Keratinocyte (primary cell): ENCODE measurements at regions not wholly inside any gene's neighbourhood (a gene's known extent, or its start where the extent isn't known, plus 50 kb on each side); places are given as distances from the start of the nearest gene placed in this dataset.

Experiments
- DNase-seq: peaks from one replicate; pipeline ENCODE4 v3.0.0-alpha.2; 2011; ENCODE audit warnings: low read depth, missing footprints, low spot score
- FAIRE-seq: peaks from 2 replicates; lab custom pipeline; 2011; peaks lifted over from hg19 to GRCh38; lab: Jason Lieb, UNC
- H2AFZ ChIP-seq: 2 replicates; pipeline ENCODE4 v1.6.0; 2012; ENCODE audit warnings: low read length, control low read depth, inconsistent platforms; ENCODE audit not compliant: control insufficient read depth
- H3K27ac ChIP-seq: 2 replicates; pipeline ENCODE4 v1.5.1; 2011; ENCODE audit warnings: low read length; ENCODE audit not compliant: control insufficient read depth, insufficient read depth
- H3K27me3 ChIP-seq: 3 replicates; pipeline ENCODE4 v1.6.0; 2011; ENCODE audit warnings: low read length; ENCODE audit not compliant: control insufficient read depth, insufficient read depth; ENCODE audit errors: extremely low read depth
- H3K36me3 ChIP-seq, 2 experiments: 2 replicates in 1 of 2; 3 replicates in 1 of 2; pipeline ENCODE4 v1.5.1; 2011; ENCODE audit warnings: low read length in 2 of 2, mild to moderate bottlenecking in 1 of 2; ENCODE audit not compliant: control insufficient read depth in 2 of 2, insufficient read depth in 2 of 2; ENCODE audit errors: extremely low read depth in 1 of 2
- H3K4me1 ChIP-seq: 3 replicates; pipeline ENCODE4 v1.5.1; 2011; ENCODE audit warnings: low read length; ENCODE audit not compliant: control insufficient read depth, insufficient read depth; ENCODE audit errors: extremely low read depth
- H3K4me2 ChIP-seq: 3 replicates; pipeline ENCODE4 v1.6.0; 2011; ENCODE audit warnings: low read depth, low read length; ENCODE audit not compliant: control insufficient read depth, insufficient read depth; ENCODE audit errors: extremely low read depth
- H3K4me3 ChIP-seq, 3 experiments: fragments of 200-600 bp in 1 of 3; sonication (generic) in 1 of 3; 2 replicates in 2 of 3; 3 replicates in 1 of 3; pipeline ENCODE4 v1.5.1; 2011 to 2016; ENCODE audit warnings: low read length in 3 of 3, mild to moderate bottlenecking in 3 of 3, control low read depth in 2 of 3, inconsistent platforms in 1 of 3, low read depth in 1 of 3, mixed read lengths in 1 of 3, mixed run types in 1 of 3, moderate library complexity in 1 of 3; ENCODE audit not compliant: control insufficient read depth in 2 of 3, insufficient read depth in 2 of 3; ENCODE audit errors: extremely low read depth in 1 of 3
- H3K79me2 ChIP-seq: 2 replicates; pipeline ENCODE4 v1.6.0; 2012; ENCODE audit warnings: low read length; ENCODE audit not compliant: control insufficient read depth, insufficient read depth
- H3K9ac ChIP-seq: 3 replicates; pipeline ENCODE4 v1.6.0; 2011; ENCODE audit warnings: low read length; ENCODE audit not compliant: control insufficient read depth, insufficient read depth; ENCODE audit errors: extremely low read depth
- H3K9me1 ChIP-seq: 3 replicates; pipeline ENCODE4 v1.6.0; 2011; ENCODE audit warnings: low read length; ENCODE audit not compliant: control insufficient read depth, insufficient read depth; ENCODE audit errors: extremely low read depth
- H3K9me3 ChIP-seq: 2 replicates; pipeline ENCODE4 v1.5.1; 2012; ENCODE audit warnings: low read depth, low read length; ENCODE audit not compliant: control insufficient read depth
- H4K20me1 ChIP-seq: 3 replicates; pipeline ENCODE4 v1.6.0; 2011; ENCODE audit warnings: low read length; ENCODE audit not compliant: control insufficient read depth, insufficient read depth; ENCODE audit errors: extremely low read depth
- CTCF ChIP-seq, 3 experiments: IDR thresholded peaks in 1 of 3; conservative IDR thresholded peaks in 1 of 3; optimal IDR thresholded peaks in 1 of 3; 2 replicates in 2 of 3; 3 replicates in 1 of 3; pipeline versions ENCODE3 to v1.5.1; 2011; ENCODE audit warnings: low read length in 3 of 3, mild to moderate bottlenecking in 3 of 3, moderate library complexity in 2 of 3, control low read depth in 1 of 3, inconsistent platforms in 1 of 3; ENCODE audit not compliant: insufficient read depth in 2 of 3; ENCODE audit errors: extremely low read depth in 1 of 3
- EZH2 ChIP-seq: IDR thresholded peaks from one replicate; pipeline ENCODE4 v1.6.1; 2012; ENCODE audit warnings: inconsistent platforms, mild to moderate bottlenecking, low read length, moderate library complexity
- dilution Hi-C: fragments of 300-500 bp; cut with MboI; formaldehyde crosslinking; loops from one replicate; pipeline ENCODE4 v1.7.0; 2020; ENCODE audit warnings: low sequenced_read_pairs; ENCODE audit not compliant: extremely low pct_ligation_motif_present

GRCh38 chr6:74941424-74941823, 264.4 kb downstream of the COL12A1 start:
- no peak overlapping the region for H2AFZ ChIP-seq
- no peaks in the 10 kb centered on the region for H3K27me3 ChIP-seq
- H3K4me1 ChIP-seq: peaks cover 8% of the 10 kb centered on the region
- H3K4me3 ChIP-seq: no peak overlapping the region
- no peak for TF ChIP-seq EZH2
- no peak for TF ChIP-seq CTCF (optimal IDR thresholded peaks at IDR 0.05 in 1 of 3, IDR thresholded peaks at IDR 0.05 in 1 of 3, conservative IDR thresholded peaks at IDR 0.05 in 1 of 3; ENCODE audit: extremely low read depth in 1 of 3, insufficient read depth in 2 of 3, low read length in 3 of 3)
- H3K4me2 ChIP-seq: no peak overlapping the region
- H3K9ac ChIP-seq: no peak overlapping the region
- no peak overlapping the region for H3K27ac ChIP-seq
- H4K20me1 ChIP-seq: no peaks in the 10 kb centered on the region
- H3K79me2 ChIP-seq: no peaks in the 10 kb centered on the region
- H3K9me1 ChIP-seq: no peaks in the 10 kb centered on the region
- H3K36me3 ChIP-seq: no peaks in the 10 kb centered on the region
- dilution Hi-C loops: no loop called here
- DNase-seq: no peak
- FAIRE-seq: no peak
- H3K9me3 ChIP-seq: no peaks in the 10 kb centered on the region

DNA sequence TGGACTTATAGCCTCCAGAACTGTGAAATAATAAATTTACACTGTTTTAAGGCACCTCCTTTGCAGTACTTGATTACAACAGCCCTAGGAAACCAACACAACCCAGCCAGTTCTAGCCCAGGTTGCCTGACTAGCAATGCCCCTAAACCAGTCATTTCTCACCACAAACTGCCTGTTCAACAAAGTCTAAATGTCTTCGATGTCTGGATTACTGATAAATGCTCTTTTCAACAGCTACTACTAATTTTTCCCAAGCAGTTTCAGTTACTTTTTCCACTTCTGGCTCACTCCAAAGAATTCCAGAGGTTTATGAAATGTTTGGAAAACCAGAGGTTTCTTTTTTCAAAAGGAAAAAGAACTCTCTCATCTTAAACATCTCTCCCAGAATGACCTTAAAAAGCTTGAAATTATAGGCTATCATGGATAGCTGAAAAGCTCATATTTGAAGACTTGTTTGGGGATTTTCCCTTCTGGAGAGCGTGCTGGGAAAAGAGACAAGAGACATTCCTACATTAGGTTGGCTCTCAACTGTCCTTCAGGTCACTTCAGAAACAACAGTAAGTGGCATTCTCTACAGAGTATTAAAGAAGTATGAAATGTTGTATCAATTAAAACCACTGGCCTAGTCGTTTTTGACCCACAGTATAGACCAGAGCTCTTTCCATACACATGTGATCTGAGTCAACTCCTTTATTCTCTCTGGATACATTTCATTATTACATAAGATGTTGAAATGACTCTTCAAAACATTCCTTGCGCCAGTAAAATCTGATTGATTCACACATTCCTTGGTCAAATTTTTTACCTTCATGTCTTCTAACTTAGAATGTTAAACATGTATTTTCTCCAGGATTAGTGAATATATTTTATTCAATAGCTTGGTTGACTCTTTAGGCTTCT, 265.9 kb downstream of the COL12A1 start:
- dilution Hi-C loops: no loop called here
- peak; percentile 39 for FAIRE-seq
- Histone ChIP-seq H3K79me2 (no peaks in the 10 kb centered on the region), H3K4me3 (no peak overlapping the region), H3K9me3 (no peaks in the 10 kb centered on the region), H3K9ac (no peak overlapping the region), H3K27me3 (no peaks in the 10 kb centered on the region), H3K36me3 (no peaks in the 10 kb centered on the region), H3K27ac (no peak overlapping the region), H2AFZ (no peak overlapping the region), H3K4me2 (no peak overlapping the region), H3K9me1 (no peaks in the 10 kb centered on the region), H4K20me1 (no peaks in the 10 kb centered on the region), H3K4me1 (peaks cover 8% of the 10 kb centered on the region)
- TF ChIP-seq EZH2 (no peak), CTCF (optimal IDR thresholded peaks at IDR 0.05 in 1 of 3, IDR thresholded peaks at IDR 0.05 in 1 of 3, conservative IDR thresholded peaks at IDR 0.05 in 1 of 3; ENCODE audit: extremely low read depth in 1 of 3, insufficient read depth in 2 of 3, low read length in 3 of 3) (no peak)
- no peak for DNase-seq
